ENCODE measurements at regions not wholly inside any gene's neighbourhood (a gene's known extent, or its start where the extent isn't known, plus 50 kb on each side); places are given as distances from the start of the nearest gene placed in this dataset.

DNA sequence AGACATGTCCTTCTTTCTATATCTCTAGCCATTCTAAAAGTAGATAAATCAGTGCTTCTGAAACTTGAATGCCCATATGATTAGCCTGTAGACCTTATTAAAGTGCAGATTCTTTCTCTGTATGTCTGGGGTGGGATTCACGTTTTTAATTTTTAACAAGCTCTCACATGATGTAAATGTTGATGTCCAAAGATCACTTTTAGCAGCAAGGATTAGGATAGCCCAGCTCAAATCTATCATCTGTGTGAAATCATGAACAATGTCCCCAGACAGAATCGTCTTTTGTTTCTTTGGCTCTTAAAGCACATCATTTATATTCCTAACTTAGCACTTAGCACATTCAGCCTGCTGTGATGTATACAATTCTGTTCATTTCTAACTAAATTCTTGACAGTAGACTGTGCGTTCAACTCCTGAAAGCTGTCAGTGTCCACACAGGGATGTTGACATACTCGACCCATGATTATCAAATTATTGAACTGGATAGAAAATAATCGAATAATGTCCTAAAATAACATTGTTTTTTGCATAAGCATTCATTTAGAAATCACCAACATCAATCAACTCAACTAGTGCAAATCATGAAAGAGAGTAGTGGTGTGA is 102.1 kb upstream of the MLIP start:
- no peak for DNase-seq

DNA sequence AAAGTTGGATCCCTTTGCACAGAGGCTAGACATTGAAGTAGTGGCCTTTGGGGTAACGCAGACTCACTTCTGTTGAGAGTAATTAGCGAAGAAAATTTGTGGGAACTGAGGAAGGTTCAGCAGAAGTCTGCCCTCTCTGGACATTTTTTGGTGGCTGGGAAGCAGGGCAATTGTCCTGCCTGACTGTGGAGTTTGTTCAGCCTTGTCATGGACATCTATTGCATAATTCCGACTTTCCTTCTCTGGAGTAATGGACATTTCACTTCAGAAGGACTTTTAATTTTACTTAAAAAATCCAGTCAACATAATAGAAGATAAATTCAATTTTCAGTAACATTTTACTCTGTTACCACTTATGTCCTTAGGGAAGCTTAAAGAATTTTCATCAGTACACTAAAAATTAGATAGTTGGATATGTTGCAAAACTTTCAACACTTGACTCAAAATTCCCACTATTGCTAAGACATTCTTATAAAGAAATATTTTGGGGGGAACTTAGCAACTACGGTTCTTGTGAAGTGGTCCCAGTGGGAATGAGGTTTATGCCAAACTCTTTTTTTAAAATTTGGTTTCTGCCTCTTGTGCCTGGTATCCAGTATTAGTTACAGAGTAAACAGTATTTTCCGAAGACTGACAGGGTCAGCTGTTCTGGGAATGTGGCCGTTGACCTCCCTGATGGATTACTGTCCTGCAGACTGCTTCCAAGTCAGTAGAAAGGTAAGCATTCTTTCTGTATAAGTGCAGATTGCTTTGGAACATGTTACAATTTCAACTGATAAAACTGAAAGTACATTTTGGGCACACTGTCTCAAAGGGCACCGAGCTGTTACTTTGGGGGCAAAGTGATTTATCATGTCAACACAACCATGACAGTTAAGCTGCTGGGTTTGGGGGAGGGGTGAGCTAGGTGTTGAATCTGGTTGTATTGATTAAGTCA is 100.6 kb upstream of the MLIP start:
- DNase-seq, result peak; percentile 70 to 84 (median 76)

GRCh38 chr6:54011277-54011648 is 100.0 kb upstream of the MLIP start:
- DNase-seq, result no peak

- DNase-seq, result no peak
These were observed 97.3 kb upstream of the MLIP start for GRCh38 chr6:54013966-54014365.

DNA sequence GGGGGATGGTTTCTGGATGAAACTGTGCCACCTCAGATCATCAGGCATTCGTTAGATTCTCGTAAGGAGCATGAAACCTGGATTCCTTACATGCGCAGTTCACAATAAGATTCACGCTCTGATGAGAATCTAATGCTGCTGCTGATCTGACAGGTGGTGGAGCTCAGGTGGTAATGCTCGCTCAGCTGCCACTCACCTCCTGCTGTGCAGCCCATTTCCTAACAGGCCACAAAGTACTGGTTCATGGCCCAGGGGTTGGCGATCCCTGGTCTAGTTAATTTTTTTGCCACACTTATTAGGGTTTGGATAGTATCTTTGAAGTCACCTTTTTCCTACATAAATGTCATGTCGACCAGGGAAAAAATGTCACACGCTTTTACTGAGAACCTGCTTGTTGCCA is 96.8 kb upstream of the MLIP start:
- DNase-seq, result no peak

DNA sequence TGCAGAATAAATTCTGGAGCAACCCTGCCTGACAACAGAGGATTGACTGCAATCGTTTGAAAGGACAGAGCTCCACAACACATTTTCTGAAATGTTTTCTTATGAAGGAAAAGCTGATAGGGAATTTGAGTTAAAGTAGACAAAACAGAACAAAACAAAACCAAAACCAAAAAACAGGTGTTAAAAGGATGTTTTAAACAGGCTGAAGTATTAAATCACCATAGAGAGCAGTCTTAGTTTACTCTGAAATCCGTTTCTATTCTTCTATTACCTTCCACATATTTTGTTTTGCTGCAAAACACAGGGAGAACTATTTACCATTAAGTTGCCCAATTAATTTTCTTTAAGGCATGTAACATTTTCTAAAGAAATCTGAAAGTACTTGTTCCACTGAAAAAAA is 93.4 kb upstream of the MLIP start:
- DNase-seq, result no peak

DNA sequence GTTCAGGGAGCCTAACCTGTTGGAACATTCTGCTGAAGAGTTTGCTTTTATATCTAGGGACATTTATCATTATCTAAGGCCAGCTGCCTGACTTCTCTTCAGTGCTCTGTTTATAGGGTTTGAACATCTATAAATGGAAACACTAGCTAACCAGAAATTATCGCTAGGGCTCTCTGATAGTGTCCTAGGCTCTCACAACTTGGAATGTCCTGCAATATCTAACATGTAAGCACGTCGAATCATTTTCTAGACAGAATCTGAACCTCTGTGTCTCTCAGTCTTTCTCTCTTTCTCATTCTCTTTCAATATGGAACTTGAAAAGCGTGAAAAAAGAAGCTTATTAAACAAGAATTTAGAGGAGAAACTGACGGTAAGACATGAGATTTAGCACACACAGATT is 92.5 kb upstream of the MLIP start:
- DNase-seq, result peak in 1 of 3 donors; percentile 24

DNA sequence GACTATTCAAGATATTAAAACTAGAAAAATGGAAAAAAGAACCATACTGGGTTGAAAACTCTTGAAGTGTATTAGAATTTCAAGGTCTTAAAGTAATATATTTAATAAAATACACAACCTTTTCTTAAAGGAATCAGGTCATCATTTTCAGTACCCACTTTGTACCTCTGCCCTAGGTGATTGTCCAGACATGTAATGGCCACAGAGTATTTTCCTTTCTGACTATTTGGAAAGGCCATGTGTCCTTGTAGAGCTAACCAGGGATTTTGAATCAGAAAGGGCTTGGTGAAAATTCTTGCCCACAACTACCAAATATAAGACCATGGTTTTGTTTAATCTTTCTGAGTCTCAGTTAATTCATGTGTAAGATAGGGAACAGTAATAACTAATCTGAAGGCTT is 91.4 kb upstream of the MLIP start:
- DNase-seq, result no peak

DNA sequence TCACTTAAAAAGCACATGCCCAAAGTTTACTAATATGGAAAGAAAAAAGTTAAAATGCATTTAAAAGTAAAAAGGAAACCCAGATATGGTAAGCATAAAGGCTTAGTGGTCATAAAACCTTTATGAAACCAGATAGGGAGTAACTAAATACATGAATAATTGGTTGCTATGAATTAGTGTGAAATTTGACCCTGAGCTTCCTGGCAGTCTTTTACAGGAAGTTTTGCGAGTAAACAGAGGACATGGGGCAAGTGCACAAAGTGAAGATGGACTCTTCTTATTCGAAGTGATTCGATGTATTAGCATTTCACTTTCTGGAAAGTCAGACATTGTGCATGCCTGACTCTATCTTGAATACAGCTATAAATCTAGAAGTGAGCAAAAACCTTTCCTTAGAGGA is 90.9 kb upstream of the MLIP start:
- DNase-seq, result no peak

GRCh38 chr6:54026652-54027400 is 84.4 kb upstream of the MLIP start:
- DNase-seq, result no peak

DNA sequence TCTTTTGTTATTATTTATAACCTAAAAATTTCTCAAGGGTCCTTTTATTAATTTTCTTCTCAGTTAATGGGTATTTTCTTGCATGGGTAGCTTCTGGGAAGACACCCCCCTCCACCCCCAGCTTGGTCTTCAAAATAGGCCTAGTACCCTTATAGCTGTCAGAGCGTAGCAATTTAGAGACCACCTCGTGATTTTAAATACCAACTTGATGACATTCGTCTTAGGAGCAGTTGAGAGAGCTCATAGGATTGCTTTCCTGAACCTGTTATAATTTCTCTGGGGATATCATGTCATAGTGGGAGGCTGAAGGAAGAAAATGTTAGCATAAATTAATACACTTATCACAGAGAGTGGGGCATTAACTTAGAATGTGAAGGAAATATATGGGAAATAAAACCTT is 83.1 kb upstream of the MLIP start:
- no peak for DNase-seq

- DNase-seq, result no peak
These were observed 82.1 kb upstream of the MLIP start for GRCh38 chr6:54029187-54029586.

DNA sequence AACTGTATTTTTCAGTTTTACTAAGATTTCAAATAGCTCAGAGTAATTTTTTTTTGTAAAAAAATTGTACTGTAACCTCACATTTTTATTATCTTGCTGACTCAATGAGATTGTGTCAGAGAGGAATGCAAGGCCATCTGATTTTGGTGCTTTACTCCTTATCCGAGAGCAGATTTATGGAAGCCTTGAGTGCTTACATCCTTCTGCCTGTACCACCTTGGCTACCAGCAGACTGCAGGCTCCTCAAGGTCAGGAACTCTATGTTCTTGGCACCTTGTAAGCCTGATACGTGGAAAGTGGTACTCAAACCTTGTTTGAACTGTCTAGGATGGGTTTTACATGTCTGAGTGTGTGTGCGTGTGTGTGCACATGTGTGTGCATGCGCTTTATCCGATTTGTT is 80.1 kb upstream of the MLIP start:
- DNase-seq, result no peak

DNA sequence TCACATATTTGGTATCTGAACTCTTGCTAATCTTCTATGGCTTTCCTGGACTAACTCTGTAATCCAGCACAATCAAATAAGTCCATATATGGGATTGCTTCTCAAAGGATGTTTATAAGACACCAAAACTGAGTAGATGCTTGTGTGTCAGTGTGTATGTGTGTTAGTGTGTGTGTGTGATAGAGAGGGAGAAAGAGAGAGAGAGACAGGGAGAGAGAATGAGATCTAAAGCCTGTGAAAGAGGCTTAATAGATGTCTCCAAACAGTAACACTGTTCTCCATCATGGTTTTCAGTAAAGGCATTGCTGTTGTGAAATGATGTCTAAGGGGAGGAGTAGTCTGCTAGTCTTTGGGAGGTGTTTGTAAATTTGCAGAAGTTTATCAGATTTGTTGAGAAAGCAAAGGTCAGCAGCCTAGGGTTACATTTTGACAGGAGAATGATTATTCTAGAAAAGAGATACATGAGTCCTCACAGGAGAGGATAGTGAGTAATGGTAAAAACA is 73.9 kb upstream of the MLIP start:
- DNase-seq, result no peak

GRCh38 chr6:54040545-54040944 is 70.7 kb upstream of the MLIP start:
- DNase-seq, result no peak

GRCh38 chr6:54041239-54041638 is 70.0 kb upstream of the MLIP start:
- DNase-seq, result no peak

DNA sequence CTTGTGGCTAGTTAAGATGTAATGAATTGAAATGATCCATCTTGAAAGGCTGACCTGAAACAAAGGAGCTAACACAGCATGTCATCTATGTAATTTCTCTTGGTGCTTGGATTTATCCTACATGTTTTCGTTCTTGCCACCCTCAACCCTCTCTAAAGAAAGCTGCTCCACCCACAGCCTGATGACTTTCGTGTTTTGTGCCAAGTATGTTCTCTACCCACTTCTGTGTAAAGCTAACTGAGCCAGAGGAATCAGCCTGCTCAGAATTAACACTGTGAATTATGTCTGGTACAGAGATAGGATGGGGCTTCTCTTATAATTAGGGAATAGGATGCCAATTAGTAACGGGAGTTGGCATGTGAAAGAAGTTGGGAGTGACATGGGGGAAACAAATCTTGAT is 67.9 kb upstream of the MLIP start:
- DNase-seq, result no peak

DNA sequence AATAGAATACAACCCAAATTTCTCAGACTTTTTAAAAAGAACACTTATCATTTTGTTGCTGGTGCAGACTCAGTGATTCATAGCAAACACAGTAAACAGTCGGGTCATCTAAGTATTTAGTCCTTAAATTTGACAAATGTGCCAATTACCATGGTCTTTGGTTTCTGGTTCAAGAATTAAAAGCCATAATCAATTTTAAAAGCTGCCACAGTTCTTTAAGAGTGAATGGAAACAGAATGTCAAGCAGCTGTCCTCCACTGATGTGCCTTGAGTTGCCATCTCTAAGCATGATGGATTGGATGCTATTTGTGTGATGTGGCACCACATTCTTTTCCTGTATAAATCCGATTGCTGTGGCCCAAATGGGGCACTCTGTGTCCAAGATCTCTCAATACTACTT is 67.2 kb upstream of the MLIP start:
- no peak for DNase-seq

DNA sequence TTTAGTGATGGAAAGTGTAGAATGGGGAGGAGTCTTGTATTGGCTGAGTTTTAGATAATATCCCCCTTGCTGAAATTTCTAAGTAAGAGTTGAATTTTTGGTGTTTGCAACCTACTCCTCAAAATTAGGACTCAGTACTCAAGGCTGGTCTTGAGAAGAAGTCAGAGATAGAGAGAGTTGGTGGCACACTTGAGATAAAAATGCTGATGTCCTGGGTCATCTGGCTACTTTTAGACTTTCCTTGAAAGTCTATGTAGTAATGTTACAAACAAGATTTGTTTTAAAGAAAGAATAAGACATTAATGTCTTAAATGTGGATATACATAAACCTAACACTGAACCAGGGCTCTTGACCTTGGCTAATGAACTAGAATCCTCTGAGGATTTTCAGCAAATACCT is 62.5 kb upstream of the MLIP start:
- DNase-seq, result no peak

DNA sequence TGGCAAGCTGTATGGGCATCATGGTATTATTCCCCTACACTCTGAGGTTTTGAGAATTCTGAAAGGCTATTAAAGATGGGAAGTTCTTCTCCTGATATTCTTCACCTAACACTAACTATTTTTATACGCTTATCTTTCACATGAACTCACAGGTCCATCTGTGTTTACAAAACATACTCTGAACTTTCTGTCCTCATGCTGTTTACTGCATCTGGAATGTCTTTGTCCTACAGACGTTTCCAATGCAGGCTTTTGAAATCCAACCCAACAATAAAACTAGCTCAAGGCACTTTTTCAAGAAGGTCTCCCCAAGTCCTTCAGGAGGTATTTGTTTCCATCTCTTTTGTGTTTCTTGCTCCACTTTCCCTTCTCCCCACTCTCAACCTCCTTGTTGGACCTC is 60.5 kb upstream of the MLIP start:
- DNase-seq, result no peak

DNA sequence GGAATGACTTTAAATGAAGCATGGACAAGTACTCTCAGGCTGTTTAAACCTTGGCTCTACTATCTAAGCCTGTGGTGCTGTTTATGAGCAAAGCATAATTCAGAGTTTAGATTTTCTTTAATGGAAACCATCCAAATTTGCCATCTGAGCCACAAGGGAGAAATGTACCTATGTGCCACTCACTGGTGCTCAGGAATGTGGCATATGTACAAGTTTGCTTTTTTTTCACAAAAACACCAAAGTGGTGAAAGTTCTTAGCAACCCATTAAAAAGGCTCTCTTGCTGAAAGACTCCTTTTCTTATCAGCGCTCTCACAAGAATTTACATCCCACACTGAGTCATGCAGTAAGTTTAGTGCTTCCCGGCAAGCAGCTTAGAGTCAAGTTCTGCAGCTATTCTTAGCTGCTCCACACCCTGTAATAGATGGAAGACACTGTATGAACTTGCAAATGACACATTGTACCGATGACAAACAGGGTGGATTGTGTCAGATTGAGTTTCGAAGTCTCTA is 57.3 kb upstream of the MLIP start:
- peak; percentile 70 to 90 (median 73) for DNase-seq

DNA sequence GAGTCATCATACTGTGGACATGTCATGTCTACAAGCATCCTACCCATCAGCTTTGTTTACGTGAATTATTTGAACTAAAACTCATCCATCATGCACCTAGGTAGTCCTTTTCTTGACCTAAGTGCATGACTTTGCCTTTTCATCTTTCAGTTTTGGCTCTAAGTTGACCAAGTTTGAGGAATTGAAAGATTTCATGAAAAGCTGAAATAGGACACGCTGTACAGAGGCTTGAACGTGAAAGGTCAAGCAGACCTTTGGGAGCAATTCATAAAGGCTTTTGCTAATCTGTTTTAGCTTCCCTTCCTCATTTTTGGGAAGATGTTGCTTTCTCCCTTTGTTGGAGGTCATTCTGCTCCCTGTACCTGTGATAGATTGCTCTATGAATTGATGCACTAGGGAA is 55.1 kb upstream of the MLIP start:
- no peak for DNase-seq

DNA sequence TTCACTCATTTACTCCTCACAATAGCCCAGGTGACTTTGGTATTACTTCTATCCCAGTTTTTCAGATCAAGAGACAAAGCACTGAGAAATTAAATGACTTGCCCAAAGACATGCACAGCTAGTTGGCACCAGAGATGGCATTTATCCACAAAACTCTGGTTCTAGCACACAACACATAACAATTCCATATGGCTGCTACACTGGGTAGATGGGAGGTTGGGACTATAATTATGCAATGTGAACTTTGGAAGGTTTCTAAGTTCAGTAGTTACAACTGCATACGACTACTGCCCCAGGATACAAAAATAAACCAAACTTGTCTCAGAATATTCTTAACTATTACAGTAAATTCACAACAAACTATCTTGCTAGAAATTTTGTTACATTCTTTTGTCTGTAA is 54.2 kb upstream of the MLIP start:
- DNase-seq, result no peak
